GM06990 (cell line): ENCODE measurements at regions not wholly inside any gene's neighbourhood (a gene's known extent, or its start where the extent isn't known, plus 50 kb on each side); places are given as distances from the start of the nearest gene placed in this dataset.
"Not testable (repeated sequence)": the region's sequence is repeated elsewhere in the genome, so short reads cannot be mapped to it uniquely, and the experiment has no call there.

Source experiments
- DNase-seq: peaks from one replicate; pipeline ENCODE4 v3.0.0-alpha.2; 2011; ENCODE audit not compliant: insufficient read length; ENCODE audit errors: extremely low read depth
- H3K27me3 ChIP-seq: replicated peaks from 2 replicates; pipeline ENCODE4 v1.6.0; 2011; ENCODE audit warnings: low read length; ENCODE audit not compliant: control insufficient read depth, insufficient read depth
- H3K36me3 ChIP-seq: 2 replicates; pipeline ENCODE4 v1.5.1; 2011; ENCODE audit warnings: low read length; ENCODE audit not compliant: control insufficient read depth, insufficient read depth
- H3K4me3 ChIP-seq: replicated peaks from 2 replicates; pipeline ENCODE4 v1.5.1; 2011; ENCODE audit warnings: low read depth, mild to moderate bottlenecking, control low read depth, low read length
- TF ChIP-seq, protein P1 (sequence below): IDR thresholded peaks from 2 replicates; pipeline ENCODE4 v1.5.1; 2011; ENCODE audit warnings: low read length, control low read depth, mild to moderate bottlenecking, inconsistent platforms; ENCODE audit not compliant: insufficient read depth, poor library complexity, severe bottlenecking

DNA sequence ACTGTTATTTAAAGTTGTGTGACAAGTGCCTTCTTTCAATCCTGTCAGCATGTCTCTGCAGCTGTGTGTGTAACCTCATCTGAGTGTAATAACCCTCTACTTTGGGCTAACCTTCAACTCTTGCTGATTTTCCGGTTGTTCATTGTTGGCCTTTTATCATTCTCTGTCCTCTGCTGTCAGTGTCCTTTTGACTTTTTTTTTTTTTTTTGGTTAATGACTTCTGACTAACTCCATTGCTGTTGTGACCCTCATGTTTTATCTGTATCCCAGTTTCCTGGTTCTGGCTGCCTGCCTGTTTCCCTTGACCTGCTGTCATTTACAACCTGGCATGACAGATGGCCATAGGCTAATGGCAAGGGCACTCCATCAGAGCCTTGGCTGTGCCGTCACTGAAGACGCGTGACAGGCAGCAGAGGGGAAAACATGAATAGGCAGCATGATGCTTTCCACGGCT, 145.7 kb upstream of the MAN1A1 start:
- no peak overlapping the region for H3K4me3 ChIP-seq
- TF ChIP-seq, protein P1, sequence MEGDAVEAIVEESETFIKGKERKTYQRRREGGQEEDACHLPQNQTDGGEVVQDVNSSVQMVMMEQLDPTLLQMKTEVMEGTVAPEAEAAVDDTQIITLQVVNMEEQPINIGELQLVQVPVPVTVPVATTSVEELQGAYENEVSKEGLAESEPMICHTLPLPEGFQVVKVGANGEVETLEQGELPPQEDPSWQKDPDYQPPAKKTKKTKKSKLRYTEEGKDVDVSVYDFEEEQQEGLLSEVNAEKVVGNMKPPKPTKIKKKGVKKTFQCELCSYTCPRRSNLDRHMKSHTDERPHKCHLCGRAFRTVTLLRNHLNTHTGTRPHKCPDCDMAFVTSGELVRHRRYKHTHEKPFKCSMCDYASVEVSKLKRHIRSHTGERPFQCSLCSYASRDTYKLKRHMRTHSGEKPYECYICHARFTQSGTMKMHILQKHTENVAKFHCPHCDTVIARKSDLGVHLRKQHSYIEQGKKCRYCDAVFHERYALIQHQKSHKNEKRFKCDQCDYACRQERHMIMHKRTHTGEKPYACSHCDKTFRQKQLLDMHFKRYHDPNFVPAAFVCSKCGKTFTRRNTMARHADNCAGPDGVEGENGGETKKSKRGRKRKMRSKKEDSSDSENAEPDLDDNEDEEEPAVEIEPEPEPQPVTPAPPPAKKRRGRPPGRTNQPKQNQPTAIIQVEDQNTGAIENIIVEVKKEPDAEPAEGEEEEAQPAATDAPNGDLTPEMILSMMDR = no peak
- no peaks in the 10 kb centered on the region for H3K36me3 ChIP-seq
- DNase-seq = no peak
- no peaks in the 10 kb centered on the region for H3K27me3 ChIP-seq

DNA sequence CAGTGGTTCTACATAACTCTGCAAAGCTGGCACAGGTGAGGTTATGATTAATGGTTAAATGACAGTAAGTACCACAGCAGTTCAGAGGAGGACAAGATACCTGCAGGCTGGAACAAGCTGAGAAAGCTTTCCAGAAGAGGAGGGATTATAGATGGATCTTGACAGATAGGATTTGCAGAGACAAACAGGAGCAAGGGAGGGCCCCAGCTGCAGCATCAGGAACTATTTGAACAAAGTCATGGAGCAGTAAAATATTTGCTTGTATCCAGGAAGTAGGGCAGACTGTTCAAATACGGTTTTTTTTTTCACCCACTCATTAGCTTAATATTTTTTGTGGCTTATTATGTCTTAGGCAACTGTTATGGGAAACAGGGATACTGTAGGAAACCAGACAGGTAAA, 144.4 kb upstream of the MAN1A1 start:
- Histone ChIP-seq H3K36me3 (no peaks in the 10 kb centered on the region), H3K4me3 (no peak overlapping the region), H3K27me3 (no peaks in the 10 kb centered on the region)
- TF ChIP-seq, protein P1 = no peak
- DNase-seq = no peak

DNA sequence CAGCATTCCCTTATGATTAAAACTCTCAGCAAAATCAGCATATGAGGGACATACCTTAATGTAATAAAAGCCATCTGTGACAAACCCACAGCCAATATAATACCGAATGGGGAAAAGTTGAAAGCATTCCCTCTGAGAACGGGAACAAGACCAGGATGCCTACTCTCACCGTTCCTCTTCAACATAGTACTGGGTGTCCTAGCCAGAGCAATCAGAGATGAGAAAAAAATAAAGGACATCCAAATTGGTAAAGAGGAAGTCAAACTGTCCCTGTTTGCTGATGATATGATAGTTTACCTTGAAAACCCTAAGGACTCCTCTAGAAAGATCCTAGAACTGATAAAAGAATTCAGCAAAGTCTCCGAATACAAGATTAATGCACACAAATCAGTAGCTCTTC, 141.6 kb upstream of the MAN1A1 start:
- H3K36me3 ChIP-seq, H3K4me3 ChIP-seq, DNase-seq, H3K27me3 ChIP-seq: not testable (repeated sequence)

DNA sequence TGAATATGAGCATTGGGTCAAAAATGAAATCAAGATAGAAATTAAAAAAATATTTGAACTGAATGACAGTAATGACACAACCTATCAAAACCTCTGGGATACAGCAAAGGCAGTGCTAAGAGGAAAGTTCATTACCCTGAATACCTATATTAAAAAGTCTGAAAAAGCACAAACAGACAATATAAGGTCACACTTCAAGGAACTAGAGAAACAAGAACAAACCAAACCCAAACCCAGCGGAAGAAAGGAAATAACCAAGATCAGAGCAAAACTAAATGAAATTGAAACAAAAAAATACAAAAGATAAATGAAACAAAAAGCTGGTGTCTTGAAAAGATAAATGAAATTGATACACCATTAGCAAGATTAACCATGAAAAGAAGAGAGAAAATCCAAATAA, 140.5 kb upstream of the MAN1A1 start:
- H3K36me3 ChIP-seq, H3K27me3 ChIP-seq, DNase-seq, H3K4me3 ChIP-seq: not testable (repeated sequence)

DNA sequence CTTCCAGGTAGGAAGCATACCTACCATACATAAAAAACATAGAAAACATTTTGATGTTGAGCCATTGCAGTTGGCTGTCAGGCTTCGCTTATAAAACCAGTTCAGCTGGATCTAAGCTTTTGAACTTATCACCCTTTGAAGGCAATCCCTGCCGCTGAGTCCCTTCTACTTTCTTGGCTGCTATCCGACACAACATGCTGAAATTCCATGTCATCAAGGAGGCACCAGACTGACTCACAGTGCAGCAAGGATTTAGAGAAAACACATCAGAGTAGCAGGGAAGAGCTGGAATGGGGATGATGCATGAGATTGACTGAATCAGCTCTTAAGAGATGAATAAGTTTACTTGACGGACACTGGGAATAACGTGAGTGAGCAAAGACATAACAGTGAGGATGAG, 135.0 kb upstream of the MAN1A1 start:
- Histone ChIP-seq H3K36me3 (no peaks in the 10 kb centered on the region), H3K4me3 (no peak overlapping the region), H3K27me3 (no peaks in the 10 kb centered on the region)
- DNase-seq = no peak
- TF ChIP-seq, protein P1 = no peak

DNA sequence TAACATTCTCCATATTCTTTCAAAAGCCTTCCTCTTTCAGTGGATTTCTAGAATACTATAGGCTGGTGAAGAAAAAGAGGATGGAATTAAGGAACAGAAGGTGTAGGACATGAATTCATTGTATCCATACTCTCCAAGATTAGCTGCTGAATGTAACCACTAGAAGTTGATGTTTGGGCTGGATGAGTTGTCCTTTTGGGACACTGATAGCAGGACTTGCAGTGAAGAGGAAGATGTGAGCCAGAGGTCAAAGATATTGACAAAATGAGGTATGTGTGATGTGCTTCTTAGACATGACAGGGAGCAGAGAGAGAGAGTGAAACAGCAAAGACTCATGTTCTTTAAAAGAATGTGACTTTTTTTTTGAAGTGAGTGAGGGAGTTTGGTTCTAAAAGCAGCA, 134.3 kb upstream of the MAN1A1 start:
- TF ChIP-seq, protein P1 = no peak
- Histone ChIP-seq H3K27me3 (no peaks in the 10 kb centered on the region), H3K36me3 (no peaks in the 10 kb centered on the region), H3K4me3 (no peak overlapping the region)
- no peak for DNase-seq

DNA sequence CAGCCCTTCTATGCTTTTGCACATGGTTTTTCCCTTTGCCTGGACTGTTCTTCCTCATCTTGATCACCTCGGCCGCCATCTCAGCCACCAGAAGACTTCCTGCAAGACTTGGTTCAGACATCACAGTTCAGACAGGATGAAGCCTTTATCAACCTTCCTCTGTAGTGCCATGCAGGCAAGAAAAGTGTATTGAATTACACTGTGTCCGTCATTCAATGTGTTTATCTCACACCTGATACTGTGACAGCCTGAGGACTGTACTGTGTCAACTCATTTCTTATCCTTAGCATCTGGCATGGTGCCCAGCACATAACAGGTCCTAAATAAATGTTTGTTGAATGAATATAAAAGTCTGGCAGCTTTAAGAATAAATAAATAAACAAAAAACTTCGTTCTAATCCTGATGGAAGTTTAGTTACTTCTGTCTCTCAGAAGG, 133.3 kb upstream of the MAN1A1 start:
- no peaks in the 10 kb centered on the region for H3K27me3 ChIP-seq
- H3K36me3 ChIP-seq = no peaks in the 10 kb centered on the region
- no peak overlapping the region for H3K4me3 ChIP-seq
- TF ChIP-seq, protein P1 = no peak
- no peak for DNase-seq
